ENCODE measurements at regions not wholly inside any gene's neighbourhood (a gene's known extent, or its start where the extent isn't known, plus 50 kb on each side); places are given as distances from the start of the nearest gene placed in this dataset.
"Not testable (repeated sequence)": the region's sequence is repeated elsewhere in the genome, so short reads cannot be mapped to it uniquely, and the experiment has no call there.

GRCh38 chr10:35819736-35820135 is 177.6 kb upstream of the FZD8 start:
- FAIRE-seq = no peak

GRCh38 chr10:35819011-35819410 is 176.9 kb upstream of the FZD8 start:
- FAIRE-seq (no peak), DNase-seq (ENCODE audit: low spot score) (no peak)

More at GRCh38 chr10:35819736-35820135, 177.6 kb upstream of the FZD8 start:
- no peak for DNase-seq (ENCODE audit: low spot score)

GRCh38 chr10:35817109-35817508 is 175.0 kb upstream of the FZD8 start:
- DNase-seq (ENCODE audit: low spot score); FAIRE-seq: not testable (repeated sequence)

GRCh38 chr10:35813219-35813618 is 171.1 kb upstream of the FZD8 start:
- FAIRE-seq (no peak), DNase-seq (ENCODE audit: low spot score) (no peak)

GRCh38 chr10:35808344-35808743 is 166.2 kb upstream of the FZD8 start:
- DNase-seq (ENCODE audit: low spot score) (no peak), FAIRE-seq (no peak)

GRCh38 chr10:35803046-35803445 is 160.9 kb upstream of the FZD8 start:
- FAIRE-seq = no peak
- DNase-seq (ENCODE audit: low spot score) = no peak

- FAIRE-seq (no peak), DNase-seq (ENCODE audit: low spot score) (no peak)
These were observed 155.1 kb upstream of the FZD8 start for GRCh38 chr10:35797187-35797586.

- FAIRE-seq (no peak), DNase-seq (ENCODE audit: low spot score) (peak; percentile 68)
These were observed 153.2 kb upstream of the FZD8 start for GRCh38 chr10:35795131-35795824.

- DNase-seq (ENCODE audit: low spot score) (no peak), FAIRE-seq (no peak)
These were observed 152.6 kb upstream of the FZD8 start for GRCh38 chr10:35794703-35795102.

- FAIRE-seq (no peak), DNase-seq (ENCODE audit: low spot score) (no peak)
These were observed 150.2 kb upstream of the FZD8 start for GRCh38 chr10:35792291-35792690.

- DNase-seq (ENCODE audit: low spot score) = peak; percentile 75
- peak; percentile 82 for FAIRE-seq
These were observed 147.9 kb upstream of the FZD8 start for GRCh38 chr10:35789996-35790395.

- DNase-seq (ENCODE audit: low spot score) (no peak), FAIRE-seq (no peak)
These were observed 142.7 kb upstream of the FZD8 start for GRCh38 chr10:35784751-35785150.

GRCh38 chr10:35783305-35783838 is 141.3 kb upstream of the FZD8 start:
- DNase-seq (ENCODE audit: low spot score) = peak; percentile 69
- peak; percentile 52 for FAIRE-seq

GRCh38 chr10:35781643-35782035 is 139.5 kb upstream of the FZD8 start:
- no peak for DNase-seq (ENCODE audit: low spot score)
- no peak for FAIRE-seq

GRCh38 chr10:35780970-35781642 is 139.0 kb upstream of the FZD8 start:
- DNase-seq (ENCODE audit: low spot score) (no peak), FAIRE-seq (no peak)

- no peak for FAIRE-seq
- no peak for DNase-seq (ENCODE audit: low spot score)
These were observed 136.2 kb upstream of the FZD8 start for GRCh38 chr10:35778306-35778705.

- not testable (repeated sequence) for FAIRE-seq; DNase-seq (ENCODE audit: low spot score)
These were observed 134.5 kb upstream of the FZD8 start for GRCh38 chr10:35776557-35776956.

GRCh38 chr10:35774109-35774508 is 132.0 kb upstream of the FZD8 start:
- FAIRE-seq (no peak), DNase-seq (ENCODE audit: low spot score) (no peak)

- DNase-seq (ENCODE audit: low spot score) (no peak), FAIRE-seq (no peak)
These were observed 128.8 kb upstream of the FZD8 start for GRCh38 chr10:35770817-35771355.

- FAIRE-seq = no peak
- DNase-seq (ENCODE audit: low spot score) = no peak
These were observed 127.7 kb upstream of the FZD8 start for GRCh38 chr10:35769795-35770194.

GRCh38 chr10:35768731-35769130 is 126.6 kb upstream of the FZD8 start:
- no peak for FAIRE-seq
- DNase-seq (ENCODE audit: low spot score) = no peak

- DNase-seq (ENCODE audit: low spot score) (no peak), FAIRE-seq (no peak)
These were observed 125.9 kb upstream of the FZD8 start for GRCh38 chr10:35768011-35768410.
